GM18499 (cell line): ENCODE measurements at regions not wholly inside any gene's neighbourhood (a gene's known extent, or its start where the extent isn't known, plus 50 kb on each side); places are given as distances from the start of the nearest gene placed in this dataset.
A peak's percentile ranks its signal among the peaks of the same experiment; 100 is the strongest.
"Not testable (repeated sequence)": the region's sequence is repeated elsewhere in the genome, so short reads cannot be mapped to it uniquely, and the experiment has no call there.

Source experiments
- ATAC-seq: cut with Tn5 transposase; IDR thresholded peaks from one replicate; pipeline ENCODE4 v1.9.1; 2021; ENCODE audit warnings: moderate number of reproducible peaks; ENCODE audit not compliant: insufficient read depth, unreplicated experiment

GRCh38 chr3:170814822-170815221 lies 55.2 kb downstream of the RPL22L1 start:
- ATAC-seq = no peak

GRCh38 chr3:170813266-170813665 lies 56.7 kb downstream of the RPL22L1 start:
- no peak for ATAC-seq

- ATAC-seq = peak; percentile 72
These were observed 57.9 kb downstream of the RPL22L1 start for GRCh38 chr3:170811928-170812591.

- ATAC-seq = no peak
These were observed 58.5 kb downstream of the RPL22L1 start for GRCh38 chr3:170811515-170811914.

- no peak for ATAC-seq
These were observed 60.0 kb downstream of the RPL22L1 start for GRCh38 chr3:170809975-170810357.

- no peak for ATAC-seq
These were observed 60.7 kb downstream of the RPL22L1 start for GRCh38 chr3:170809007-170809974.

GRCh38 chr3:170808041-170808440 lies 62.0 kb downstream of the RPL22L1 start:
- no peak for ATAC-seq

- ATAC-seq = no peak
These were observed 63.3 kb downstream of the RPL22L1 start for GRCh38 chr3:170806676-170807075.

GRCh38 chr3:170806141-170806540 lies 63.9 kb downstream of the RPL22L1 start:
- no peak for ATAC-seq

GRCh38 chr3:170805296-170805695 lies 64.7 kb downstream of the RPL22L1 start:
- not testable (repeated sequence) for ATAC-seq

GRCh38 chr3:170804634-170805033 lies 65.4 kb downstream of the RPL22L1 start:
- not testable (repeated sequence) for ATAC-seq

- no peak for ATAC-seq
These were observed 65.9 kb downstream of the RPL22L1 start for GRCh38 chr3:170804078-170804477.

GRCh38 chr3:170802164-170803151 lies 67.5 kb downstream of the RPL22L1 start:
- no peak for ATAC-seq

- ATAC-seq = no peak
These were observed 68.4 kb downstream of the RPL22L1 start for GRCh38 chr3:170801597-170801996.

GRCh38 chr3:170800275-170800674 lies 69.7 kb downstream of the RPL22L1 start:
- not testable (repeated sequence) for ATAC-seq

GRCh38 chr3:170799009-170799408 lies 71.0 kb downstream of the RPL22L1 start:
- no peak for ATAC-seq

- ATAC-seq = no peak
These were observed 72.3 kb downstream of the RPL22L1 start for GRCh38 chr3:170797685-170798084.

- ATAC-seq = no peak
These were observed 77.5 kb downstream of the RPL22L1 start for GRCh38 chr3:170792471-170792870.

- no peak for ATAC-seq
These were observed 79.3 kb downstream of the RPL22L1 start for GRCh38 chr3:170790647-170791046.

- no peak for ATAC-seq
These were observed 82.5 kb downstream of the RPL22L1 start for GRCh38 chr3:170787464-170787863.
